Nephron progenitor cell (in vitro differentiated cells): ENCODE measurements at regions not wholly inside any gene's neighbourhood (a gene's known extent, or its start where the extent isn't known, plus 50 kb on each side); places are given as distances from the start of the nearest gene placed in this dataset.

Experiments used
- DNase-seq: peaks from one replicate; pipeline ENCODE4 v3.0.0; 2021
- H3K27ac Mint-ChIP-seq: 2 replicates; pipeline ENCODE4 v1.8.0; 2021; ENCODE audit warnings: mild to moderate bottlenecking, moderate library complexity, mixed read lengths
- H3K27me3 Mint-ChIP-seq: 2 replicates; pipeline ENCODE4 v1.8.0; 2021; ENCODE audit warnings: mild to moderate bottlenecking, low read depth, mixed read lengths; ENCODE audit not compliant: poor library complexity
- H3K36me3 Mint-ChIP-seq: 2 replicates; pipeline ENCODE4 v1.8.0; 2021; ENCODE audit warnings: low read depth, mixed read lengths
- H3K4me1 Mint-ChIP-seq: 2 replicates; pipeline ENCODE4 v1.8.0; 2021; ENCODE audit warnings: mixed read lengths
- H3K4me3 Mint-ChIP-seq: 2 replicates; pipeline ENCODE4 v1.8.0; 2021; ENCODE audit warnings: mild to moderate bottlenecking, moderate library complexity, mixed read lengths
- H3K9me3 Mint-ChIP-seq: 2 replicates; pipeline ENCODE4 v1.8.0; 2021; ENCODE audit warnings: mild to moderate bottlenecking, moderate library complexity, mixed read lengths
- CTCF ChIP-seq: fragments of 200-600 bp; sonication (generic); IDR thresholded peaks from 2 replicates; pipeline ENCODE4 v1.5.0; 2021; ENCODE audit warnings: antibody characterized with exemption

GRCh38 chr10:130958981-130959751, 352.4 kb downstream of the TCERG1L start:
- Mint-ChIP-seq H3K36me3 (no peaks in the 10 kb centered on the region), H3K4me3 (no peak overlapping the region), H3K27me3 (peaks cover 16% of the 10 kb centered on the region), H3K4me1 (no peaks in the 10 kb centered on the region), H3K9me3 (peaks cover 6% of the 10 kb centered on the region), H3K27ac (no peak overlapping the region)
- no peak for TF ChIP-seq CTCF
- DNase-seq: no peak

- Mint-ChIP-seq H3K4me3 (no peak overlapping the region), H3K4me1 (no peaks in the 10 kb centered on the region), H3K27ac (no peak overlapping the region), H3K36me3 (no peaks in the 10 kb centered on the region), H3K27me3 (peaks cover 15% of the 10 kb centered on the region), H3K9me3 (peaks cover 8% of the 10 kb centered on the region)
- no peak for DNase-seq
- TF ChIP-seq CTCF: no peak
Observed at GRCh38 chr10:130959752-130960195, 351.7 kb downstream of the TCERG1L start.

- TF ChIP-seq CTCF: no peak
- Mint-ChIP-seq H3K4me3 (no peak overlapping the region), H3K4me1 (no peaks in the 10 kb centered on the region), H3K9me3 (peaks cover 8% of the 10 kb centered on the region), H3K27ac (no peak overlapping the region), H3K27me3 (peaks cover 20% of the 10 kb centered on the region), H3K36me3 (no peaks in the 10 kb centered on the region)
- DNase-seq: no peak
Observed at GRCh38 chr10:130960531-130960930, 351.0 kb downstream of the TCERG1L start.

GRCh38 chr10:130961506-130962239, 349.8 kb downstream of the TCERG1L start:
- Mint-ChIP-seq H3K27ac (no peak overlapping the region), H3K4me3 (no peak overlapping the region), H3K27me3 (peaks cover 27% of the 10 kb centered on the region), H3K4me1 (no peaks in the 10 kb centered on the region), H3K9me3 (peaks cover 8% of the 10 kb centered on the region), H3K36me3 (no peaks in the 10 kb centered on the region)
- no peak for TF ChIP-seq CTCF
- DNase-seq: no peak

GRCh38 chr10:130962240-130963051, 349.1 kb downstream of the TCERG1L start:
- peaks cover 8% of the 10 kb centered on the region for H3K9me3 Mint-ChIP-seq
- H3K27ac Mint-ChIP-seq: no peak overlapping the region
- DNase-seq: no peak
- peaks cover 27% of the 10 kb centered on the region for H3K27me3 Mint-ChIP-seq
- TF ChIP-seq CTCF: no peak
- no peak overlapping the region for H3K4me3 Mint-ChIP-seq
- no peaks in the 10 kb centered on the region for H3K36me3 Mint-ChIP-seq
- H3K4me1 Mint-ChIP-seq: peaks cover under 1% of the 10 kb centered on the region
